Cardiac fibroblast (primary cell): ENCODE measurements at regions not wholly inside any gene's neighbourhood (a gene's known extent, or its start where the extent isn't known, plus 50 kb on each side); places are given as distances from the start of the nearest gene placed in this dataset.
"Not testable (repeated sequence)": the region's sequence is repeated elsewhere in the genome, so short reads cannot be mapped to it uniquely, and the experiment has no call there.

Source experiments
- DNase-seq, 2 donors: peaks; one replicate each; pipeline versions ENCODE4 v3.0.0 to v3.0.0-alpha.2; 2010; ENCODE audit warnings: low read depth in 2 of 2
- H3K4me3 ChIP-seq, 2 donors: replicated peaks in 1 of 2; 1 replicate in 1 of 2; 2 replicates in 1 of 2; pipeline ENCODE4 v1.5.1; 2011; ENCODE audit warnings: low read depth in 2 of 2, low read length in 2 of 2, mild to moderate bottlenecking in 2 of 2, moderate library complexity in 1 of 2
- TF ChIP-seq, protein P1 (sequence below): IDR thresholded peaks from one replicate; pipeline ENCODE4 v1.5.1; 2011; ENCODE audit warnings: low read depth, mild to moderate bottlenecking, low read length, inconsistent platforms

DNA sequence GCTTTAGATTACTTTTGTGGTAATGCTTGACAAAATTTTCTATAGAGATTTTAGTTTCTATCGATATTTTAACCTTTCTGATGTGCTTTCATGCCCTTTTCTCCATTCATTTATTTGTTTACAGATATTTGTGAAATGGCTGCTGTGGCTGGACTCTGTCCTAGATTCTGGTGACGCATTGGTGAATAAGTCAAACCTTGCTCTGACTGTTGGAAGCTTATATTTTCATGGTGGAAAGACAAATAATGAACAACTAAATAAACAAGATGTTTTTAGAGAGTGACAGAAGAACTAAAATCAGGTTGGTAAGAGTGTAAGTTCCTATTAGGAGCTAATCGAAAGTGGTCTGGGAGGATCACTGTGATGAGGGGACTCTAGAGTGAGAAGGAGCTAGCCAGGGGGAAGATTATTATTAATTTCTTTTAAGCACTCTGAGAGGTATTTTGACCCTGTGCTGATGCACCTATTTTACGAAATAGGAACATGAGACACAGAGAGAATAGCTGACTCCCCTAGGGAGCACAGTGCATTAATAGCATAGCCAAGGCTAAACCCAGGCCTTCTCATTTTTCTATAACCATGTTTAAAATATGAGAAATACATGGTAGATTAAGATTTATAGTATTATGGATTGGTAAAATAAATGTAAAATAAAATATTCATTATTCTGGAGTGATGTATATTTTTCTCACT is 411.9 kb upstream of the ARRDC3 start:
- H3K4me3 ChIP-seq: no peak overlapping the region
- DNase-seq: peak in 1 of 2 donors; percentile 7
- TF ChIP-seq, protein P1, sequence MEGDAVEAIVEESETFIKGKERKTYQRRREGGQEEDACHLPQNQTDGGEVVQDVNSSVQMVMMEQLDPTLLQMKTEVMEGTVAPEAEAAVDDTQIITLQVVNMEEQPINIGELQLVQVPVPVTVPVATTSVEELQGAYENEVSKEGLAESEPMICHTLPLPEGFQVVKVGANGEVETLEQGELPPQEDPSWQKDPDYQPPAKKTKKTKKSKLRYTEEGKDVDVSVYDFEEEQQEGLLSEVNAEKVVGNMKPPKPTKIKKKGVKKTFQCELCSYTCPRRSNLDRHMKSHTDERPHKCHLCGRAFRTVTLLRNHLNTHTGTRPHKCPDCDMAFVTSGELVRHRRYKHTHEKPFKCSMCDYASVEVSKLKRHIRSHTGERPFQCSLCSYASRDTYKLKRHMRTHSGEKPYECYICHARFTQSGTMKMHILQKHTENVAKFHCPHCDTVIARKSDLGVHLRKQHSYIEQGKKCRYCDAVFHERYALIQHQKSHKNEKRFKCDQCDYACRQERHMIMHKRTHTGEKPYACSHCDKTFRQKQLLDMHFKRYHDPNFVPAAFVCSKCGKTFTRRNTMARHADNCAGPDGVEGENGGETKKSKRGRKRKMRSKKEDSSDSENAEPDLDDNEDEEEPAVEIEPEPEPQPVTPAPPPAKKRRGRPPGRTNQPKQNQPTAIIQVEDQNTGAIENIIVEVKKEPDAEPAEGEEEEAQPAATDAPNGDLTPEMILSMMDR: no peak

DNA sequence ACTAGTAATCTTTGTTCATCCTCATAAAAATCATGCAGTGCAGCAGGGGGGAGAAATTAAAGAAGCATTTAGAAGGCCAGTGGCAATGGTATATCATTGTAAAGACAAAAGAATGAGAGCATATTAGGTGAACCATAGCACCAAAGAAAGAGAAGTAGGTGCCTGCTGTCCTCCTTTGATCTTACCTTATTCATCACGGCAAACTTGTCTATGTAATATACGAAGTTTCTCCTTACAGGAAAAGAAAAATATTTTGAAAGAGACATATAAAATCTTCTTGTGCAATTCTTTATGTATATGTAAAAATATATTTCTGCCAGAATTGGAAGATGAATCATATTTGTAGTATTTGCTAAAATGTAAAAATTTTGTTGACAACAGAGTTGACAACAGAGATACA is 411.3 kb upstream of the ARRDC3 start:
- TF ChIP-seq, protein P1: no peak
- H3K4me3 ChIP-seq: no peak overlapping the region

DNA sequence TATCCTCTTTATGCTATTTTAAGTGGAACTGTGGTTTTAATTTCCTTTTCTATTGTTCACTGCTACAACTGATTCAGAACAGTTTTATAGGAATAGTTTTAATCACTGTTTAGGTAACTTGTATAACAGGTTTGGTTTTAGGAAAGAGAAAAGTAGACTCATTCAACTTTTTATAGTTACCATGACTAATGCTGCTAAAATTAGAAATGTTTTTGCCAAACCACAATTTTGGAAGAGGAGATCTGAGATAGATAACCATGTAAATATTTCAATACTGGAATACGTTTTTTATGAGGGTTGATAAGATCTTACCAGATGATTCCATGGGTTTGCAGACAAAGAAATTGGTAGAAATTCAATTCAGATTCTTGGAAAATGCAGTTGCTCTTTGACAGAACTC is 404.6 kb upstream of the ARRDC3 start:
- DNase-seq: no peak
- H3K4me3 ChIP-seq: no peak overlapping the region
- TF ChIP-seq, protein P1: no peak

More for the DNA sequence above, 411.3 kb upstream of the ARRDC3 start:
- DNase-seq: no peak

DNA sequence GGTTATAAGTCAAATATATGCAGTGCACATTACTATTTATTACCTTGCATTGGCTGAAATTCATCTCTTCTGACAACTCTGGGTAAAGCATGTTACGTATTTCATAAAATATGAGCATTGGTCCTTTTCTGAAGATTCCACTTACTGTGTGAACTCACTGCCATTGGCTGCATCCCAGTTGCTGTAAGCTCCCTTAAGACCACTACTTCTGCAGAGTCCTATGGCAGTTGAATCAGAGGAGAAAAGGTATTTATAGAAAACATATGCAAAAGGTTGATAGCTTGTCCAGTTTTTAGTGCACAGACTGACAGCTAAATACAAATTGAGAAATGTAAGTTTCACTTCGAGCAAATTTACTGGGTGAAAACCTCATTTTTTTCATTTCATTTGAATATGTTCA is 394.6 kb upstream of the ARRDC3 start:
- TF ChIP-seq, protein P1: no peak
- no peak for DNase-seq
- no peak overlapping the region for H3K4me3 ChIP-seq

DNA sequence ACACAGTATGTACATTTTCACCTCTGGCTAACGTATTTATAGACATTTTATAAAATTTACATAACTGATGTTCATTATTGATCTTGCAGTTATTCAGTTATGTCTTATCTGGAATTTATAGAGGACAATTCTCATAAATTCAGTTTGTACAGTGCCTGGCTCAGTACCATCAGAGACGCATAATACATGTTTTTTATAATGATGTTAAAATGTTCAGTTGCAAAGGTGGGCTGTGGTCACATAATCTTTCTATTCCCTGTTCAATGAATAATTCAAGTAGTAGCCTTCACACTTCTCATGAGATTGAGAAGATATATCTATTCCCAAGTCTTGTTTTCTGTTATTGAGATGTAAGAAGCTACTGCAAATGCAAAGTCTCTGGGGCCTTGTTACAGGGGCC is 393.1 kb upstream of the ARRDC3 start:
- TF ChIP-seq, protein P1: no peak
- no peak for DNase-seq
- H3K4me3 ChIP-seq: no peak overlapping the region

DNA sequence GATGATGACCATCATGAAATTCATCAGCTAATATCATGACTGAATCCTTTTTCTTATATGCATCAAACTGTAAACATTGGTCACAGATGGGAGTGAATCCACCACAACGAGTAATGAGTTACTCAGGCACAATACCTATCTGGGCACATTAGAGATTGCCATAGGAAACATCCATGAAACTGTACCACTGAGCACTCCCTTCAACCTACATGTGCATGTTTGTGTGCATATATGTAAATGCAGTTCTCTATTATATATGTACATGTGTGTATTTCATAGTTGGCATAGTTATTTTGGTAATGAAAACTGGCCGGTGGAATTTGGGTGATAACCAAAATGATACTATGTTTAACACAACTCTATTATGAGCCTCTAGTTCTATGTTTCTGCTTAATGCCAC is 387.3 kb upstream of the ARRDC3 start:
- no peak for DNase-seq
- TF ChIP-seq, protein P1: no peak
- no peak overlapping the region for H3K4me3 ChIP-seq

DNA sequence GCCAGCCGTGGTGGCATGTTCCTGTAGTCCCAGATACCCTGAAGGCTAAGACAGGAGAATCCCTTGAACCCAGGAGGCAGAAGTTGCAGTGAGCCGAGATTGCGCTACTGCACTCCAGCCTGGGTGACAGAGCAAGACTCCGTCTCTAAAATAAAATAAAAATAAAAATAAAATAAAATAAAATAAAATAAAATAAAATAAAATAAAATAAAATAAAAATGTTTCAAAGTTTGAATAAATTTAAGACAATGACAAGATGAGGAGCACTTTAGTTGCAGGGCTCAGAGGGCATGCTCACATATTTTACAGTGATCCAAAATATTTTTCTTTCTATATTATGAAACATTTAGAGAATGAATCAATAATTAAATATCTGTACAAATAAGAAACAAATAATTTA is 374.3 kb upstream of the ARRDC3 start:
- H3K4me3 ChIP-seq, DNase-seq: not testable (repeated sequence)
